Neural cell (in vitro differentiated cells): ENCODE measurements at regions not wholly inside any gene's neighbourhood (a gene's known extent, or its start where the extent isn't known, plus 50 kb on each side); places are given as distances from the start of the nearest gene placed in this dataset.

Experiments
- H2AFZ ChIP-seq: fragments of 200-600, 300-800 bp; sonication (generic), shearing (Covaris generic); 2 replicates; pipeline ENCODE4 v1.6.0; 2014; ENCODE audit warnings: low read depth, mild to moderate bottlenecking, antibody characterized with exemption, low read length, moderate library complexity
- H3F3A ChIP-seq: fragments of 200-600 bp; shearing (Covaris generic); 2 replicates; pipeline ENCODE4 v1.6.1; 2016; ENCODE audit warnings: mild to moderate bottlenecking, moderate library complexity, mixed read lengths, antibody characterized with exemption, low read length; ENCODE audit not compliant: insufficient read depth, poor library complexity, severe bottlenecking
- H3K27ac ChIP-seq: fragments of 200-600, 300-800 bp; sonication (generic), shearing (Covaris generic); 2 replicates; pipeline ENCODE4 v1.5.1; 2014; ENCODE audit warnings: mild to moderate bottlenecking, low read length, moderate library complexity
- H3K27me3 ChIP-seq: fragments of 300-800, 200-600 bp; sonication (generic), shearing (Covaris generic); 2 replicates; pipeline ENCODE4 v1.6.0; 2014; ENCODE audit warnings: mild to moderate bottlenecking, low read depth, low read length, moderate library complexity; ENCODE audit not compliant: insufficient read depth
- H3K36me3 ChIP-seq: fragments of 300-800, 200-600 bp; sonication (generic), shearing (Covaris generic); 2 replicates; pipeline ENCODE4 v1.5.1; 2014; ENCODE audit warnings: mild to moderate bottlenecking, antibody characterized with exemption, low read length, moderate library complexity; ENCODE audit not compliant: insufficient read depth
- H3K4me2 ChIP-seq: fragments of 300-800, 200-600 bp; sonication (generic), shearing (Covaris generic); 2 replicates; pipeline ENCODE4 v1.6.0; 2014; ENCODE audit warnings: mild to moderate bottlenecking, low read length
- H3K4me3 ChIP-seq: fragments of 300-800, 200-600 bp; sonication (generic), shearing (Covaris generic); 2 replicates; pipeline ENCODE4 v1.5.1; 2014; ENCODE audit warnings: mild to moderate bottlenecking, low read length, moderate library complexity
- H3K79me2 ChIP-seq: fragments of 200-600 bp; shearing (Covaris generic); replicated peaks from 2 replicates; pipeline ENCODE4 v1.6.0; 2014; ENCODE audit warnings: mild to moderate bottlenecking, low read length, moderate library complexity; ENCODE audit not compliant: insufficient read depth
- H3K9ac ChIP-seq: fragments of 300-800, 200-600 bp; sonication (generic), shearing (Covaris generic); 2 replicates; pipeline ENCODE4 v1.6.1; 2016; ENCODE audit warnings: mild to moderate bottlenecking, low read length, mixed read lengths
- H3K9me2 ChIP-seq: fragments of 200-600 bp; shearing (Covaris generic); 2 replicates; pipeline ENCODE4 v1.6.1; 2016; ENCODE audit warnings: mild to moderate bottlenecking, low read length, mixed read lengths; ENCODE audit not compliant: insufficient read depth
- H3K9me3 ChIP-seq: fragments of 200-600, 300-800 bp; sonication (generic), shearing (Covaris generic); 2 replicates; pipeline ENCODE4 v1.6.1; 2016; ENCODE audit warnings: mild to moderate bottlenecking, mixed run types, low read length, moderate library complexity, mixed read lengths
- H4K20me1 ChIP-seq: fragments of 200-600 bp; shearing (Covaris generic); 2 replicates; pipeline ENCODE4 v1.6.1; 2016; ENCODE audit warnings: mild to moderate bottlenecking, mixed run types; ENCODE audit not compliant: insufficient read depth
- EP300 ChIP-seq: fragments of 450-650 bp; conservative IDR thresholded peaks from 2 replicates; pipeline ENCODE4 v1.6.1; 2014; ENCODE audit warnings: antibody characterized with exemption, mild to moderate bottlenecking, moderate library complexity; ENCODE audit not compliant: poor library complexity, severe bottlenecking
- EZH2 ChIP-seq: fragments of 200-600, 300-800 bp; shearing (Covaris generic), sonication (generic); IDR thresholded peaks from 2 replicates; pipeline ENCODE4 v1.6.1; 2014; ENCODE audit warnings: antibody characterized with exemption, low read length, borderline replicate concordance, mild to moderate bottlenecking; ENCODE audit not compliant: insufficient read depth, poor library complexity, severe bottlenecking
- MXI1 ChIP-seq: fragments of 450-650 bp; conservative IDR thresholded peaks from 2 replicates; pipeline ENCODE4 v1.6.1; 2014; ENCODE audit warnings: antibody characterized with exemption, mild to moderate bottlenecking; ENCODE audit not compliant: poor library complexity, severe bottlenecking
- POLR2AphosphoS5 ChIP-seq: IDR thresholded peaks from 2 replicates; pipeline ENCODE4 v1.6.1; 2012
- RAD21 ChIP-seq: fragments of 450-650 bp; conservative IDR thresholded peaks from 2 replicates; pipeline ENCODE4 v1.6.1; 2014; ENCODE audit warnings: antibody characterized with exemption, mild to moderate bottlenecking, moderate library complexity
- TAF1 ChIP-seq: IDR thresholded peaks from 2 replicates; pipeline ENCODE4 v1.6.1; 2012; ENCODE audit warnings: low read depth
- TF ChIP-seq, protein P1 (sequence below): IDR thresholded peaks from 2 replicates; pipeline ENCODE4 v1.6.1; 2012; ENCODE audit warnings: borderline replicate concordance
- TF ChIP-seq, protein P2 (sequence below): fragments of 450-650 bp; IDR thresholded peaks from 2 replicates; pipeline ENCODE4 v1.5.1; 2014; ENCODE audit warnings: antibody characterized with exemption, mild to moderate bottlenecking, moderate library complexity; ENCODE audit not compliant: poor library complexity, severe bottlenecking

DNA sequence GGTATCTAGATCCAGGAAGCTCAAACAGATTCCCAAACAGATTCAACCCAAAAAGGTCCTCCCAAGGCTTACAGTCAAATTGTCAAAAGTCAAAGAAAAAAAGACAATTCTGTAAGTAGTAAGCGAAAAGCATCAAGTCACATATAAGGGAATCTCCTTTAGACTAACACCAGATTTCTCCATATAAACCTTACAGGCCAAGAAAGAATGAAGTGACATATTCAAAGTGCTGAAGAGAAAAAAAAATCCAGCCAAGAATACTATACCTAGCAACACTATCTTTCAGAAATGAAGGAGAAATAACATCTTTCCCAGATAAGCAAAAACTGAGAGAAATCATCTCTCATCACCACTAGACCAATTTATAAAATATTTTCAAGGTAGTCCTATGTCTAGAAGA, 79.6 kb upstream of the LGR5 start:
- H3K9ac ChIP-seq: no peak overlapping the region
- no peaks in the 10 kb centered on the region for H3K27me3 ChIP-seq
- H2AFZ ChIP-seq: no peak overlapping the region
- no peaks in the 10 kb centered on the region for H3K9me3 ChIP-seq
- H3K9me2 ChIP-seq: no peaks in the 10 kb centered on the region
- H3K4me2 ChIP-seq: no peak overlapping the region
- no peaks in the 10 kb centered on the region for H4K20me1 ChIP-seq
- H3K27ac ChIP-seq: no peak overlapping the region
- H3K4me3 ChIP-seq: no peak overlapping the region
- no peaks in the 10 kb centered on the region for H3K36me3 ChIP-seq
- TF ChIP-seq, protein P1, sequence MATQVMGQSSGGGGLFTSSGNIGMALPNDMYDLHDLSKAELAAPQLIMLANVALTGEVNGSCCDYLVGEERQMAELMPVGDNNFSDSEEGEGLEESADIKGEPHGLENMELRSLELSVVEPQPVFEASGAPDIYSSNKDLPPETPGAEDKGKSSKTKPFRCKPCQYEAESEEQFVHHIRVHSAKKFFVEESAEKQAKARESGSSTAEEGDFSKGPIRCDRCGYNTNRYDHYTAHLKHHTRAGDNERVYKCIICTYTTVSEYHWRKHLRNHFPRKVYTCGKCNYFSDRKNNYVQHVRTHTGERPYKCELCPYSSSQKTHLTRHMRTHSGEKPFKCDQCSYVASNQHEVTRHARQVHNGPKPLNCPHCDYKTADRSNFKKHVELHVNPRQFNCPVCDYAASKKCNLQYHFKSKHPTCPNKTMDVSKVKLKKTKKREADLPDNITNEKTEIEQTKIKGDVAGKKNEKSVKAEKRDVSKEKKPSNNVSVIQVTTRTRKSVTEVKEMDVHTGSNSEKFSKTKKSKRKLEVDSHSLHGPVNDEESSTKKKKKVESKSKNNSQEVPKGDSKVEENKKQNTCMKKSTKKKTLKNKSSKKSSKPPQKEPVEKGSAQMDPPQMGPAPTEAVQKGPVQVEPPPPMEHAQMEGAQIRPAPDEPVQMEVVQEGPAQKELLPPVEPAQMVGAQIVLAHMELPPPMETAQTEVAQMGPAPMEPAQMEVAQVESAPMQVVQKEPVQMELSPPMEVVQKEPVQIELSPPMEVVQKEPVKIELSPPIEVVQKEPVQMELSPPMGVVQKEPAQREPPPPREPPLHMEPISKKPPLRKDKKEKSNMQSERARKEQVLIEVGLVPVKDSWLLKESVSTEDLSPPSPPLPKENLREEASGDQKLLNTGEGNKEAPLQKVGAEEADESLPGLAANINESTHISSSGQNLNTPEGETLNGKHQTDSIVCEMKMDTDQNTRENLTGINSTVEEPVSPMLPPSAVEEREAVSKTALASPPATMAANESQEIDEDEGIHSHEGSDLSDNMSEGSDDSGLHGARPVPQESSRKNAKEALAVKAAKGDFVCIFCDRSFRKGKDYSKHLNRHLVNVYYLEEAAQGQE: no peak
- TF ChIP-seq EP300: no peak
- no peak for TF ChIP-seq RAD21
- TF ChIP-seq, protein P2, sequence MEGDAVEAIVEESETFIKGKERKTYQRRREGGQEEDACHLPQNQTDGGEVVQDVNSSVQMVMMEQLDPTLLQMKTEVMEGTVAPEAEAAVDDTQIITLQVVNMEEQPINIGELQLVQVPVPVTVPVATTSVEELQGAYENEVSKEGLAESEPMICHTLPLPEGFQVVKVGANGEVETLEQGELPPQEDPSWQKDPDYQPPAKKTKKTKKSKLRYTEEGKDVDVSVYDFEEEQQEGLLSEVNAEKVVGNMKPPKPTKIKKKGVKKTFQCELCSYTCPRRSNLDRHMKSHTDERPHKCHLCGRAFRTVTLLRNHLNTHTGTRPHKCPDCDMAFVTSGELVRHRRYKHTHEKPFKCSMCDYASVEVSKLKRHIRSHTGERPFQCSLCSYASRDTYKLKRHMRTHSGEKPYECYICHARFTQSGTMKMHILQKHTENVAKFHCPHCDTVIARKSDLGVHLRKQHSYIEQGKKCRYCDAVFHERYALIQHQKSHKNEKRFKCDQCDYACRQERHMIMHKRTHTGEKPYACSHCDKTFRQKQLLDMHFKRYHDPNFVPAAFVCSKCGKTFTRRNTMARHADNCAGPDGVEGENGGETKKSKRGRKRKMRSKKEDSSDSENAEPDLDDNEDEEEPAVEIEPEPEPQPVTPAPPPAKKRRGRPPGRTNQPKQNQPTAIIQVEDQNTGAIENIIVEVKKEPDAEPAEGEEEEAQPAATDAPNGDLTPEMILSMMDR: no peak
- TF ChIP-seq POLR2AphosphoS5: no peak
- no peaks in the 10 kb centered on the region for H3K79me2 ChIP-seq
- no peaks in the 10 kb centered on the region for H3F3A ChIP-seq

DNA sequence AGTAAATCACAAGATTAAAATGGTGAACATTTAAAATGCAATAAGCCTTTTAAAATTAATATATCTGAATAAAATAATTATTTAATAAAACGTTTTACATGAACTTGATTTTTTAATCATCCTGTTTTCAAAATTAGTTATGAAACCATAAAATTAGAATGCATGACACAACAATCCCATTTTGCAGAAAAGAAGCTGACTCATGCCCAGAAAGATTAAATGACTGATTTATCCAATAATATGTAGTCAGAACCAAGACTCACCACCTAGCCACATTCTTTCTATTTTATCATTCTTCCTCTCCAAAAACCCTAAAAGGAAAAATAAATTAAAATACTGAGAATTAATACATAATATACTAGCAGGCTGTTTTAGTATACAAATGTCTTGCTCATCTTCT, 83.0 kb upstream of the LGR5 start:
- Histone ChIP-seq H3K9me3 (no peaks in the 10 kb centered on the region), H3K27ac (no peak overlapping the region), H3K79me2 (no peaks in the 10 kb centered on the region), H3K27me3 (no peaks in the 10 kb centered on the region), H3K4me3 (no peak overlapping the region), H2AFZ (no peak overlapping the region), H3F3A (no peaks in the 10 kb centered on the region), H3K36me3 (no peaks in the 10 kb centered on the region), H3K9ac (no peak overlapping the region), H4K20me1 (no peaks in the 10 kb centered on the region), H3K9me2 (no peaks in the 10 kb centered on the region), H3K4me2 (no peak overlapping the region)
- TF ChIP-seq POLR2AphosphoS5: no peak
- no peak for TF ChIP-seq EP300
- TF ChIP-seq EZH2: no peak
- no peak for TF ChIP-seq TAF1
- TF ChIP-seq, protein P1: no peak
- TF ChIP-seq MXI1: no peak
